HUES48 (cell line): ENCODE measurements at regions not wholly inside any gene's neighbourhood (a gene's known extent, or its start where the extent isn't known, plus 50 kb on each side); places are given as distances from the start of the nearest gene placed in this dataset.

Experiments used
- H3K27ac ChIP-seq: one replicate; pipeline ENCODE4 v1.7.0; 2013; ENCODE audit warnings: low read depth, low read length, inconsistent platforms
- H3K27me3 ChIP-seq: 2 replicates; pipeline ENCODE4 v1.6.1; 2013; ENCODE audit warnings: mild to moderate bottlenecking, low read length; ENCODE audit not compliant: control insufficient read depth, insufficient read depth
- H3K36me3 ChIP-seq: 2 replicates; pipeline ENCODE4 v1.6.1; 2013; ENCODE audit warnings: low read length; ENCODE audit not compliant: control insufficient read depth, insufficient read depth
- H3K4me1 ChIP-seq: 2 replicates; pipeline ENCODE4 v1.6.1; 2013; ENCODE audit warnings: mild to moderate bottlenecking, low read length; ENCODE audit not compliant: control insufficient read depth, insufficient read depth
- H3K4me3 ChIP-seq: 2 replicates; pipeline ENCODE4 v1.5.1; 2013; ENCODE audit warnings: mild to moderate bottlenecking, low read depth, low read length
- H3K9ac ChIP-seq: 2 replicates; pipeline ENCODE4 v1.6.1; 2013; ENCODE audit warnings: mild to moderate bottlenecking, low read depth, low read length, moderate library complexity
- H3K9me3 ChIP-seq: 2 replicates; pipeline ENCODE4 v1.6.1; 2013; ENCODE audit warnings: low read length; ENCODE audit not compliant: control insufficient read depth, insufficient read depth

GRCh38 chr10:43865265-43866135, 216.8 kb upstream of the ZNF32 start:
- no peak overlapping the region for H3K9ac ChIP-seq
- H3K36me3 ChIP-seq: no peaks in the 10 kb centered on the region
- H3K27me3 ChIP-seq: no peaks in the 10 kb centered on the region
- H3K4me1 ChIP-seq: no peaks in the 10 kb centered on the region
- no peaks in the 10 kb centered on the region for H3K9me3 ChIP-seq
- no peak overlapping the region for H3K27ac ChIP-seq
- H3K4me3 ChIP-seq: no peak overlapping the region

GRCh38 chr10:43864656-43865055, 216.0 kb upstream of the ZNF32 start:
- H3K4me1 ChIP-seq: no peaks in the 10 kb centered on the region
- no peak overlapping the region for H3K4me3 ChIP-seq
- no peaks in the 10 kb centered on the region for H3K9me3 ChIP-seq

GRCh38 chr10:43863859-43864591, 215.3 kb upstream of the ZNF32 start:
- H3K9ac ChIP-seq: no peak overlapping the region
- no peaks in the 10 kb centered on the region for H3K9me3 ChIP-seq
- no peaks in the 10 kb centered on the region for H3K27me3 ChIP-seq
- no peaks in the 10 kb centered on the region for H3K4me1 ChIP-seq
- no peak overlapping the region for H3K4me3 ChIP-seq
- no peak overlapping the region for H3K27ac ChIP-seq
- no peaks in the 10 kb centered on the region for H3K36me3 ChIP-seq

More at GRCh38 chr10:43864656-43865055, 216.0 kb upstream of the ZNF32 start:
- Histone ChIP-seq H3K9ac (no peak overlapping the region), H3K27ac (no peak overlapping the region), H3K36me3 (no peaks in the 10 kb centered on the region), H3K27me3 (no peaks in the 10 kb centered on the region)

GRCh38 chr10:43863270-43863669, 214.6 kb upstream of the ZNF32 start:
- Histone ChIP-seq H3K27ac (no peak overlapping the region), H3K9me3 (no peaks in the 10 kb centered on the region), H3K36me3 (no peaks in the 10 kb centered on the region), H3K27me3 (no peaks in the 10 kb centered on the region), H3K4me3 (no peak overlapping the region), H3K4me1 (no peaks in the 10 kb centered on the region), H3K9ac (no peak overlapping the region)

GRCh38 chr10:43862756-43863155, 214.1 kb upstream of the ZNF32 start:
- Histone ChIP-seq H3K27me3 (no peaks in the 10 kb centered on the region), H3K27ac (no peak overlapping the region), H3K4me3 (no peak overlapping the region), H3K4me1 (no peaks in the 10 kb centered on the region), H3K36me3 (no peaks in the 10 kb centered on the region), H3K9me3 (no peaks in the 10 kb centered on the region), H3K9ac (no peak overlapping the region)

GRCh38 chr10:43861966-43862751, 213.5 kb upstream of the ZNF32 start:
- no peaks in the 10 kb centered on the region for H3K4me1 ChIP-seq
- no peaks in the 10 kb centered on the region for H3K27me3 ChIP-seq
- H3K9me3 ChIP-seq: no peaks in the 10 kb centered on the region
- H3K27ac ChIP-seq: no peak overlapping the region
- no peak overlapping the region for H3K9ac ChIP-seq
- H3K4me3 ChIP-seq: no peak overlapping the region
- no peaks in the 10 kb centered on the region for H3K36me3 ChIP-seq

- no peaks in the 10 kb centered on the region for H3K9me3 ChIP-seq
- no peaks in the 10 kb centered on the region for H3K36me3 ChIP-seq
- no peak overlapping the region for H3K9ac ChIP-seq
- H3K27ac ChIP-seq: no peak overlapping the region
- H3K27me3 ChIP-seq: no peaks in the 10 kb centered on the region
- H3K4me1 ChIP-seq: no peaks in the 10 kb centered on the region
- no peak overlapping the region for H3K4me3 ChIP-seq
These were observed 210.4 kb upstream of the ZNF32 start for GRCh38 chr10:43859016-43859525.

- no peak overlapping the region for H3K9ac ChIP-seq
- H3K4me3 ChIP-seq: no peak overlapping the region
- no peaks in the 10 kb centered on the region for H3K9me3 ChIP-seq
These were observed 209.2 kb upstream of the ZNF32 start for GRCh38 chr10:43857931-43858315.

GRCh38 chr10:43857206-43857930, 208.7 kb upstream of the ZNF32 start:
- Histone ChIP-seq H3K9me3 (no peaks in the 10 kb centered on the region), H3K9ac (no peak overlapping the region), H3K36me3 (no peaks in the 10 kb centered on the region), H3K4me3 (no peak overlapping the region), H3K4me1 (no peaks in the 10 kb centered on the region), H3K27me3 (no peaks in the 10 kb centered on the region), H3K27ac (no peak overlapping the region)

More at GRCh38 chr10:43857931-43858315, 209.2 kb upstream of the ZNF32 start:
- H3K36me3 ChIP-seq: no peaks in the 10 kb centered on the region
- H3K27me3 ChIP-seq: no peaks in the 10 kb centered on the region
- no peak overlapping the region for H3K27ac ChIP-seq
- no peaks in the 10 kb centered on the region for H3K4me1 ChIP-seq

GRCh38 chr10:43856299-43856698, 207.6 kb upstream of the ZNF32 start:
- Histone ChIP-seq H3K27ac (no peak overlapping the region), H3K27me3 (no peaks in the 10 kb centered on the region), H3K4me1 (no peaks in the 10 kb centered on the region), H3K36me3 (no peaks in the 10 kb centered on the region), H3K9ac (no peak overlapping the region), H3K9me3 (no peaks in the 10 kb centered on the region), H3K4me3 (no peak overlapping the region)
